Progenitor cell of endocrine pancreas (in vitro differentiated cells): ENCODE measurements at regions not wholly inside any gene's neighbourhood (a gene's known extent, or its start where the extent isn't known, plus 50 kb on each side); places are given as distances from the start of the nearest gene placed in this dataset.

Experiments
- DNase-seq: peaks from one replicate; pipeline ENCODE4 v3.0.0; 2021; ENCODE audit warnings: low spot score; ENCODE audit not compliant: unreplicated experiment
- H3K27ac Mint-ChIP-seq: 2 replicates; pipeline ENCODE4 v1.8.0; 2021; ENCODE audit warnings: mild to moderate bottlenecking, moderate library complexity, mixed read lengths
- H3K27me3 Mint-ChIP-seq: 2 replicates; pipeline ENCODE4 v1.8.0; 2021; ENCODE audit warnings: mixed read lengths
- H3K36me3 Mint-ChIP-seq: 2 replicates; pipeline ENCODE4 v1.8.0; 2022; ENCODE audit warnings: mixed read lengths; ENCODE audit not compliant: insufficient read depth
- H3K4me1 Mint-ChIP-seq: 2 replicates; pipeline ENCODE4 v1.8.0; 2021; ENCODE audit warnings: low read depth, mixed read lengths
- H3K4me3 Mint-ChIP-seq: 2 replicates; pipeline ENCODE4 v1.8.0; 2021; ENCODE audit warnings: low read depth, mild to moderate bottlenecking, moderate library complexity, mixed read lengths
- H3K9me3 Mint-ChIP-seq: 2 replicates; pipeline ENCODE4 v1.8.0; 2021; ENCODE audit warnings: low read depth, mixed read lengths
- CTCF ChIP-seq: fragments of 200-600 bp; sonication (generic); IDR thresholded peaks from one replicate; pipeline ENCODE4 v1.5.0; 2021; ENCODE audit warnings: antibody characterized with exemption, mild to moderate bottlenecking; ENCODE audit not compliant: unreplicated experiment

- Mint-ChIP-seq H3K27ac (no peak overlapping the region), H3K4me1 (no peaks in the 10 kb centered on the region), H3K9me3 (no peaks in the 10 kb centered on the region), H3K36me3 (no peaks in the 10 kb centered on the region), H3K4me3 (no peak overlapping the region), H3K27me3 (no peaks in the 10 kb centered on the region)
- DNase-seq = no peak
- no peak for TF ChIP-seq CTCF
Observed at GRCh38 chr6:148682990-148683389, 63.8 kb upstream of the UST start.

GRCh38 chr6:148689168-148689567 is 57.7 kb upstream of the UST start:
- no peak overlapping the region for H3K27ac Mint-ChIP-seq
- H3K4me1 Mint-ChIP-seq = no peaks in the 10 kb centered on the region
- TF ChIP-seq CTCF = no peak
- H3K27me3 Mint-ChIP-seq = no peaks in the 10 kb centered on the region
- DNase-seq = no peak
- H3K36me3 Mint-ChIP-seq = no peaks in the 10 kb centered on the region
- no peak overlapping the region for H3K4me3 Mint-ChIP-seq
- H3K9me3 Mint-ChIP-seq = no peaks in the 10 kb centered on the region

GRCh38 chr6:148693882-148694484 is 52.8 kb upstream of the UST start:
- no peak for DNase-seq
- Mint-ChIP-seq H3K36me3 (peaks cover 2% of the 10 kb centered on the region), H3K4me3 (no peak overlapping the region), H3K9me3 (peaks cover 4% of the 10 kb centered on the region), H3K4me1 (no peaks in the 10 kb centered on the region), H3K27me3 (peaks cover 5% of the 10 kb centered on the region), H3K27ac (no peak overlapping the region)
- no peak for TF ChIP-seq CTCF
